ENCODE measurements at regions not wholly inside any gene's neighbourhood (a gene's known extent, or its start where the extent isn't known, plus 50 kb on each side); places are given as distances from the start of the nearest gene placed in this dataset.

- TF ChIP-seq, protein P1, sequence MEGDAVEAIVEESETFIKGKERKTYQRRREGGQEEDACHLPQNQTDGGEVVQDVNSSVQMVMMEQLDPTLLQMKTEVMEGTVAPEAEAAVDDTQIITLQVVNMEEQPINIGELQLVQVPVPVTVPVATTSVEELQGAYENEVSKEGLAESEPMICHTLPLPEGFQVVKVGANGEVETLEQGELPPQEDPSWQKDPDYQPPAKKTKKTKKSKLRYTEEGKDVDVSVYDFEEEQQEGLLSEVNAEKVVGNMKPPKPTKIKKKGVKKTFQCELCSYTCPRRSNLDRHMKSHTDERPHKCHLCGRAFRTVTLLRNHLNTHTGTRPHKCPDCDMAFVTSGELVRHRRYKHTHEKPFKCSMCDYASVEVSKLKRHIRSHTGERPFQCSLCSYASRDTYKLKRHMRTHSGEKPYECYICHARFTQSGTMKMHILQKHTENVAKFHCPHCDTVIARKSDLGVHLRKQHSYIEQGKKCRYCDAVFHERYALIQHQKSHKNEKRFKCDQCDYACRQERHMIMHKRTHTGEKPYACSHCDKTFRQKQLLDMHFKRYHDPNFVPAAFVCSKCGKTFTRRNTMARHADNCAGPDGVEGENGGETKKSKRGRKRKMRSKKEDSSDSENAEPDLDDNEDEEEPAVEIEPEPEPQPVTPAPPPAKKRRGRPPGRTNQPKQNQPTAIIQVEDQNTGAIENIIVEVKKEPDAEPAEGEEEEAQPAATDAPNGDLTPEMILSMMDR (IDR thresholded peaks at IDR 0.05 in 8 of 11, conservative IDR thresholded peaks at IDR 0.05 in 3 of 11) = no peak
- TF ChIP-seq POLR2A (IDR thresholded peaks at IDR 0.05) (no peak), POLR2AphosphoS5 (IDR thresholded peaks at IDR 0.05) (no peak)
These were observed 105.8 kb downstream of the SPATA19 start for GRCh38 chr11:133739481-133739880.
